GM21528 (cell line): ENCODE measurements at regions not wholly inside any gene's neighbourhood (a gene's known extent, or its start where the extent isn't known, plus 50 kb on each side); places are given as distances from the start of the nearest gene placed in this dataset.
"Not testable (repeated sequence)": the region's sequence is repeated elsewhere in the genome, so short reads cannot be mapped to it uniquely, and the experiment has no call there.

Source experiments
- ATAC-seq: cut with Tn5 transposase; IDR thresholded peaks from one replicate; pipeline ENCODE4 v1.9.1; 2021; ENCODE audit warnings: mild to moderate bottlenecking, moderate library complexity; ENCODE audit not compliant: unreplicated experiment, low FRiP score

DNA sequence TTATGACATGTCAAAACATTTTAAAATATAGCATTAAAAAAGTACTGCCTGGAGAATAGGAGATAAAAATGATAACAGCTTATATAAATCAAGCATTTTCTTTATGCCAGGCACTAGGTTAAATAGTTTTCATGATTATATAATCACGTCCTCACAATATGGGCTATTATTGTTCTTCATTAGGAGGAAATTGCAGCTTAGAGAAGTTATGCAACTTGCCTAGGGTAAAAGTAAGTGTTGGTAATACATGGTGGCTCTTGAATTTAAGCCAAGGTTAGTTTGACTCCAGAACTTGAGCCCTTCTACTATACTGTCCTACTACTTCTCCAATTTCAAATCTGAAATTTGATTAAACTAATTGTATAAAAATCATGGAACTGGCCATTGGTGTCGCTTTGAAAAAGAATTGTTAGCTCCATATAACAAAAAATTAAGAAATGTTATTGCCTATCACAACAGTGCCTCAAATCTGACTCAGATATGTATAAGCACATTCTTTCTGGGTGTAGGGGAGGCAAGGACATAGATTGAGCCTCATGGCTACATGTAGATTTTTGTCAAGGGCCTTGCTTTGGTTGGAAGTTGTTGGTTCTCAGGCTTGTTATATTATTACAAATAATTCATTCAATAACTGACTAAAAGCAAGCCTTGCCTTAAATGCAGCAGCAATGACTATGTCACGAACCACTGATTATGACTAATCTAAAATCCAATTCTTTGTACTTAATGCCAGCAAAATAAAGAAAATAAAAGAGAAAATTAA lies 223.5 kb upstream of the DAB2 start:
- no peak for ATAC-seq

DNA sequence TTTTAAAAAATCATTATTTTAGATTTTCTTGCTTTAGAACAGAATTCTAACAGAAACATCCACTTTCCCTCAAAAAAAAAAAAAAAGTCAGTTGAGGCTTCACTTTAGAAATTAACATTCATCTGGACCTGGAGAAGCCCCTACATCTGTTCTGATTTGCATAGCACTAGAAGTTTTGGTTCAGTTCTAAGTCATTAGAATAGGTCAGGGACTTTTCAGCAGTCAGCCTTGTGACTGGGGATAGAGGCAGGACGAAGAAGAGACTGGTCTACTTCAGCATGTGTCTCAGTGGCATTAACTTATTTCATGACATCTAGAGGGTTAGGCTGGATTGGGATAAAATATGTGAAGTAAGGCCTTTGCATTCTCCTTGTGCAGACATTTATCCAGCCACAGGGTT lies 215.8 kb upstream of the DAB2 start:
- peak; percentile 64 for ATAC-seq

DNA sequence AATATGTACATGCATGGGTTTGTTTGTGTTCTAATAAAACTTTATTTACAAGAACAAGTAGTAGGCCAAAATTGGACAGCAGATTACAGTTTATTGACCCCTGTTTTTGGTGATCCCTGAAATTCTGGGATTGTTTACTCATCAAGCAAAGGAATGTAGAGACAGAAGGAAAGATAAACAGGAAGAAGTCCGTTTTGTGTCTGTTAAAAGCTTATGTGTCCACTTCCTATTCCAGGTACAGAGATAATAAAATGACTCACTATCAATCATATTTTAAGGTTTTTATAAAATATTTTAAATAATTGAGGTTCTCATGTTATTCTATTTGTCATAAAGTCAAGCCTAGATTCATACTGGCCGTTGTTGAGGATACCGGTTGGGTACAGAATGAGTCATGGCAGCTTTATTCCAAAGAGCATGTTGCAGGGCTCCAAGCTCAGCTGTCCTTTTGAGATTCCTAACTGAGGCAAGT lies 214.9 kb upstream of the DAB2 start:
- no peak for ATAC-seq

DNA sequence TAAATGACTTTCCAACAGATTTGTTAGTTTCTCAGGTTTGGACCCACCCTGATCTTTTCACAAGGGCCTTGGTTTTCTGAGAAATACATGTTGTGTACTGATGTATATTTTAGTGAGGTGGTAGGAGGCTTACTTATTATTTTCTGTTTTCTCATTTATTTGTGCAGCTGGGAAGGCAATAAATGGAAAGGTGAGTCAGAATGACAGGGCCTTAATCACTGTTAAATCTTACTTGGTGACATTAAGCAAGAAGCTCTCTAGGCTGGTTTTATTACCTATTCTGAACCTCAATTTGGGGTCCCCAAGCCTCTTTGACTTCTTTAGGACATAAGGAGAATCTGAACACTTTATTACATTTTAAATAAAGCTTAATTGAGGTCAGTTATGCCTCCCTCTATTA lies 214.0 kb upstream of the DAB2 start:
- ATAC-seq = no peak

DNA sequence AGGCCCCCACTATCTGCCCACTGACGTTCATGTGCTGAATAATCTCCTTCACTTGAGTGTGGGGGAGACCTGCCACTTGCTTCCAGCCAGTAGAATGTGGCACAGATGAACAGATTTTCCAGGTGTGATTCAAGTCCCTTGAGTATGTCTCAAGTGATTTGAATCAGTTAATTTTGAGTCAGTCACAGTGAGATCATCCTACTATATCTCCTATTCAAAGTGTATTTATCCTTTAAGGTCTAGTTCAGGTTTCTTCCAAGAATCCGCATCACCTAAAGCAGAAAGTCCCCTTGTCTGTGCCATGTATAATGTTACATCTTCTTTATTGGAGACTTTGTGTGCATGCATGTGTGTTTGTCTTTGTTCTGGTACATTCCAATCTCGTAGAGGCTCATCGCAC lies 208.3 kb upstream of the DAB2 start:
- ATAC-seq = no peak

DNA sequence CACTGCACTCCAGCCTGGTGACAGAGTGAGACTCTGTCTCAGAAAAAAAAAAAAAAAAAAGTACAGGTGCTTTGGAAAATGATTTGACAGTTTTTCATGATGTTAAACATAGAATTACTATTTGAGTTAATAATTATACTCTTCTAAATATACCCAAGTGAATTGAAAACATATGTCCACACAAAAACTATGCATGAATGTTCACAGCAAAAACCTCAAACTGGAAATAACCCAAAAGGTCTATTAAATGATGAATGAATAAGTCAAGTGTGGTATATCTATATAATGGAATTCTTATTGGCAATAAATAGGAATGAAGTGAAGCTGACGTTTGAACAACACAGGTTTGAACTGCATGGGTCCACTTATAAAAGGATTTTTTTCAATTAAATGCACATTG lies 207.2 kb upstream of the DAB2 start:
- ATAC-seq = no peak

DNA sequence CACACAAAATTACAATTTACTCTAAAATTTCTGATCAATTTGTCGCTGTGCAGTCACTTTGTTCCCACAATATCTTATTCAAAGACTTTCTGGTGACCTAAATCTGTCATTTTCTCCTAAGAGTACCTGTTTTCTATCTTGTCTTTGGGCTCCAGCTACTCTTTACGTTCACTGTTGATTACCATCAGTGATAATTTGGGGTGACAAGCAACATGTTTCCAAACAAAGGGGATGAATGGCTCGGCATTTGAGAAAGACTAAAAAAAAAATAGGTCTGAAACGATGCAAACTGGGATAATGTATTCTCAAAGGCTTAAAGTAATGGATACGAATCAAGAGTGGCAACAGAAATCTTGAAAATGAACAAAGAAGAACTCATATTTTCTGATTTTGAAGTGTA lies 205.2 kb upstream of the DAB2 start:
- no peak for ATAC-seq

DNA sequence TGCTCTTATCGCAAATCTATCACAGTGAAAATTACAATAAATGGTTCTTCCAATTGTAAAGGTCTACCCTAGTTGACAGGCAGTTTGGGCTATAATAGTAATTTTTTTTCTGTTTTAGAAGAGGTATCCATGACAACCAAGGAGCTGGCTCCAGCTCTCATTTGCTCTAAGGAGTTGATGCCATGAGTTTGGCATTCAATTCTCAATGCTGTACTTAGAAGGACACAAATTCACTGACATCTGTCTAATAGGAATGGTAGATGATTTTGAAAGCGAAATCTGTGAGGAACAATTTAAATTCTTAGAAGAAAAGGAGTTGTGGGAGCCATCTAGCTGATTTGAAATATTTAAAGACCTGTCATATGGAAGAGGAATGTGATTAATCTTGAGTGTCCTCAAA lies 203.6 kb upstream of the DAB2 start:
- no peak for ATAC-seq

DNA sequence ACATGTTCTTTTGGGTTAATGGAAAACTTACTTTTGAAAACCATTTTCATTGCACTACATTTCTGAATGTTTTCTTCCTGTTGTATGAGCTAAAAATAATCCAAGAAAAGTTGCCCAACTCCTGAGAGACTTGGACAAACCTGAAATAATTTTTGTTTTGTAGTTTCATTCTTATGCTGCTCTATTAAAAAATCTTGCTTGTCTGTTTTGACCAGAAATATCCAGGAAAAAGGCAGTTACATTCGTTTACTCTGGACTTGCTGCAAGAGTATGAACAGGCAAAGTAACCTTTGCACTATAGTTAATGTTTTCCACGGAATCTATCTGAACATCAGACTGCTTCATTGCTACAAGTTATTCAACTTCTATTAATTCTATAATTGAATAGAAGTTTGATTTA lies 200.1 kb upstream of the DAB2 start:
- no peak for ATAC-seq

DNA sequence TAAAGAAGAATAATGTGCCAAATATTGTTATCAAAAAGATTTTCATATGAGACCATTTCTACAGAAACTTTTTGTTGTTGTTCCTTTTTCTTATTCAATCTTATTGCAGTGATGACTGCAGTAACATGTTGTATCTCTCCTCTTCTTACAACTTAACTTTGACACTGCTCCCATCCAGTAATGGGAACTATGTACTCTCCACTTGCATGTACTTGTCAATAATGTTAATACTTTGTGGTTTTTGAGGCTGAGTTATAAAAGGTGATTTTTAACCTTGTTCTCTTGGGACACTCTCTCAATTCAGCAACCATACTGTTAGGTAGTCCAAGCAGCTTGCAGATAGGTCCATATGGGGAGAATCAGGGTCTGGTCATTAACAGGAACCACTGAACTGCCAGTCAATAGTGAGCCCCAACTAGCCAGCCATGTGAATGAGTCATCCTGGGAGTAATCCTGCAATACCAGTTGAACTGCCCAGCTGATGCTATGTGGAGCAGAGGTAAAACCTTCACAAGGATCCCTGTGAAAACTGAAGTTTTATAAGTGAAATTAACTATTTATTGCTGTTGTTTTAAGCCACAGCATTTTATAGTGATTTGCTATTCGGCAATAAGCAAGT lies 199.6 kb upstream of the DAB2 start:
- ATAC-seq = peak; percentile 76

DNA sequence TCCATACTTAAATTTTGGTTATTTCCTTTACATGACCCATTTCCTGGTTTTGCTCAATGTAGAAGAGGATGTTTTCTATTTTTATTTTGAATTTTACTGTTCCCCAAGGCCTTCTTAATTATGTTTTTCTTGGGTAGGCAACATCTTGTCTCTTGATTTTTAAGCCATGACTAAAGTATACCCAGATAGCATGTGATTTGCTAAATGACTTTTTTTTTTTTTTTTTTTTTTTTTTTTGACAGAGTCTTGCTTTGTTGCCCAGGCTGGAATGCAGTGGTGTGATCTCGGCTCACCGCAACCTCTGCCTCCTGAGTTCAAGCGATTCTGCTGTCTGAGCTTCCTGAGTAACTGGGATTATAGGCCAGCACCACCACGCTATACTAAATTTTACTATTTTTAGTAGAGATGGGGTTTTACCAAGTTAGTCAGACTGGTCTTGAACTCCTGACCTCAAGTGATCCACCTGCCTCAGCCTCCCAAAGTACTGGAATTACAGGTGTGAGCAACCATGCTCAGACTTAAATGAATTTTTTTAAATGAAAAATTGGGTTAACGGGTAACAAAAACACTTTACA lies 198.6 kb upstream of the DAB2 start:
- no peak for ATAC-seq

DNA sequence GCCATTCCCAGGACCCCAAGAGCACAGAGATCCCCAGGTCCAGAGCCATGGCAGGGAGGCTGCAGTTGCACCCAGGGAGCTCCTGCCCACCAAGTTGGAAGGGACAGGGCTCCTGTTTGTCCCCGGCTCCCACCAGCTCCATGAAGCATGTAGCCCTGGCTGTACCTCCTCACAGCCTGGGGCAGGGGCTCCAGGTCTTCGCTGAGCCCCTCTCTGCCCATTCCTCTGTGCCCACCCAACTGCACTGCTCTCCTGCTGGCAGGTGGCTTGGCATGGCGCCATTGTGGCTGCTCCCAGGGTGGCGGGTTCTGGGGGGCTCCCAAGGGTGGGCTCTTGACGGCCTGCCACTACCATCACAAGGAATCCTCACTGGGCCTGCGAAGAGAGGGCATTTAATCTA lies 197.5 kb upstream of the DAB2 start:
- ATAC-seq = no peak

DNA sequence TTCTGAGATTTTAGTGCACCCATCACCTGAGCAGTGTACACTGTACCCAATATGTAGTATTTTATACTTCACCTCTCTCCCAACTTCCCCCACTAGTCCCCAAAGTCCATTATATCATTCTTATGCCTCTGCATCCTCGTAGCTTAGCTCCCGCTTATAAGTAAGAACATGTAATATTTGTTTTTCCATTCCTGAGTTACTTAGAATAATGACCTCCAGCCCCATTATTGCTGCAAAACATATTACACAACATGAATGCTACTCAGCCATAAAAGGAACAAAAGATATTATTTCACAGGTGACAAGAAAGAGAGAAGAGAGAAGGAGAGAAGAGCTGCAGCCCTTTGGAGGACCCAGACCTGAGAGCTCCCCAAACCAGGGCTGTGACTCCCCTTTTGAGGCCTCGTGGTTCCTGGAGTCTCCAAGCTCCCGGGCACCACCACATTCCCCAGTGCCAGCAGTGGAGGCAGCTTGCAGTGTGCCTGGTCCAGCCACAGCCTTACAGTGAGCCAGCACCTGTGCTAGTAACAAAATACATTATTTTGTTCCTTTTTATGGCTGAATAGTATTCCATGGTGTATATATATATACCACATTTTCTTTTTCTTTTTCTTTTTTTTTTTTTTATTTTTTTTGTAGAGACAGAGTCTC lies 194.5 kb upstream of the DAB2 start:
- ATAC-seq = no peak

DNA sequence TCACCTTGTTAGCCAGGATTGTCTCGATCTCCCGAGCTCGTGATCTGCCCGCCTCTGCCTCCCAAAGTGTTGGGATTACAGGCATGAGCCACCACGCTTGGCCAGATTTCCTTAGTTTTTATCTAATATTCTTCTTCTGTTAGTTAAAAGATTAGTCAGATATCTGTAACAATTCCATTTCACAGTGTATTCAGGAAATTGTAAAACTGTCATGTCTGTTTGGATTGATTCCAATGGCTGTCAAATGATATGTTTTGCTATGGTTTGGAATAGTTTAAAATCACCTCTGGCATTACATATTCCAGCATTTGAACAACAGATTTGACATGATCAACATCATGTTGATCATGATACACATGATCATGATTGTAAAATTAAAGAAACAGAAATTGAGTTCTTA lies 193.6 kb upstream of the DAB2 start:
- no peak for ATAC-seq

DNA sequence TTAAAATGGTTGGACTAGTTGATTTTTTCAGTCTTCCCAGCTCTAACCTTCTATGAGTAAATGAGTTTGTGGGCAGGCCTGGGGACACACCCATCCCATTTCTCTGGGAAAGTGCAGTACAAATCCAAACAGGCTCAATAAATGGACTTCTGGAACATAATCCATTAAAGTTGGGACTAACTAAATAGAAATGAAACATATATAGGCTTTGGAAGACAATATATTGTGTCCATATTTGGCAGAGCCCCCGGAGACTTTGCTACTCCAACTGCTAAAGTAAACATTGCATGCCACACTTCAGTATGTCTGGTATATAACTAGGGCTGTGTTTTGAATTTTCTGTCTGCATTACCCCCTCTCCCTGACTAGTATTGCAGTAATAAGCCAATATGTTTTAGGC lies 191.4 kb upstream of the DAB2 start:
- ATAC-seq = no peak

DNA sequence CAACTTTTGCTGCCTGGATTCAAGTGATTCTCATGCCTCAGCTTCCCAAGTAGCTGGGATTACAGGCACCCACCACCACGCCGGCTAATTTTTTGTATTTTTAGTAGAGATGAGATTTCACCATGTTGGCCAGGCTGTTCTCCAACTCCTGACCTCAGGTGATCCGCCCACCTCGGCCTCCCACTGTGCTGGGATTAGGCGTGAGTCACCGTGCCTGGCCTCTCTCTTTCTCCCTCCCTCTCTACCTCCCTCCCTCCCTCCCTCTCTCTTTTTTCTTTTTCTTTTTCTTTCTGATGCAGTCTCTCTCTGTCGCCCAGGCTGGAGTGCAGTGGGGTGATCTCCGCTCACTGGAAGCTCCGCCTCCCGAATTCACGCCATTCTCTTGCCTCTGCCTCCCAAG lies 186.3 kb upstream of the DAB2 start:
- not testable (repeated sequence) for ATAC-seq

DNA sequence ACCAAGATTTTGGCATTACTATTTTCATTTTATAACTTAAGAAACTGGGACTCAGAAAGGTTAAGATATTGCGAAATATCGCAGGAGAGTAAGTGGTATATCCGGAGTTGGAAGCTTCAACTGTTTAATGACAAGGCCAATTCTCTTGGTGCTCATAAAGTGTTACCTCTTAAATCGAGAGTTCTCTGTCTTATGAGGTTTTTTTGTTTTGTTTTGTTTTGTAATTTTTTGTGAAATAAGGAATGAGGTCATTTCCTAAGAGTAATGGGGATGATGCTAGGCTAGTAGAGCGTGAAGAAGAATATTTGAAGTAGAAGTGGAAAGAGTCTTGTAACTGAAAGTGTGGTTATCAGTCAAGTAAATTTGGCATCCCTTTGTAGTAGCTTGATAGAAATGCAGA lies 183.2 kb upstream of the DAB2 start:
- ATAC-seq = no peak

DNA sequence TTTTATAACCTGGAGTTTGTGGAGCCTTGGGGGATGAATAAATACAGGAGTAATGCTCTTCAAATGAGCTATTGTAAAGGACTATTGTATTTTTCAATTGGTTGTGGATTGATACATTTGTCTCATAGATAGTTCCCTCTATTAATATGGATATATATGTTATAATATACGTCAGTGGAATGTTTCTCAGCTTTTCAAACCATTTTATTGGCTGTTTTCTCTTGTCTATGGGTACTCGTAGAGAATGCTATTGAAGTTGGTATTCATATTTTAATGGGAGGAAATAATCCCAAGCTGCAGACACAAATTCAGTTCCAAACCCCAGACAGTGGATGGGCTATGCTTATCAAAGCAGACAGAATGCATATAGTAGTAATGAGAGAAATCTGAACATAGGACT lies 181.8 kb upstream of the DAB2 start:
- ATAC-seq = no peak

DNA sequence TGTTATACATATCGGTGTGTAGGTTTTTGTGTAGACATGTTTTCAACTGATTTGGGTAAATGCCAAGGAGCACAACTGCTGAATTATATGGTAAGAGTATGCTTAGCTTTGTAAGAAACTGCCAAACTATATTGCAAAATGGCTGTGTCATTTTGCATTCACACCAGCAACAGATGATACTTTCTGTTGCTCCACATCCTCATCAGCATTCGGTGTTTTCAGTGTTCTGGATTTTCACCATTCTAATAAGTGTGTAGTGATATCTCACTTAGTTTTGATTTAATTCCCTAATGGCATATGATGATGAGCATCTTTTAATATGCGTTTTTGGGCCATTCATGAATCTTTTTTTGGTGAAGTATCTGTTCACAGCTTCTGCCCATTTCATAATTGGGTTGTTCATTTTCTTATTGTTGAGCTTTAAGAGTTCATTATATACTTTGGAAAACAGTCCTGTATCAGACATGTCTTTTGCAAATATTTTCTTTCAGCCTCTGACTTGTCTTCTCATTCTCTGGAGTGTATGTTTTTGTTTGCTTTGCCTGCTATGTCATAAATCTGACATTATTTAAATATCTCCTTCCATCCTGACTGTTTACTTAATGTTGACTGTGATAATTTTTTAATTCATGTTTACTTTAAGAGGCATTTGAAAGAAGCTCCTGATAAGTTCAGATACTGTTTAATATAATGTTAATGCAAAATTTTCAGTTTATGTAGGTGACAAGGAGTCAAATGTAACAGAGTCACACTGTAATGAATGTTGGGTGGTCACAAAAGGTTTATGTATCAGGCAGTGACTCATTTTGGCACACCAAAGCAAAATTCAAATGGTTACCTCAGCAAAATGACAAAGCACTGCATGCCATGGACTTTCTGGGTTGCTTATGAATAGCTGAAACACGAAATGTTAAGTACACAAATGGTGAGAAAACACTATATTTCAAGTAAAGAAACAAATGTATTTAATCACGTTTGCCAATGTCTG lies 181.1 kb upstream of the DAB2 start:
- ATAC-seq = no peak

DNA sequence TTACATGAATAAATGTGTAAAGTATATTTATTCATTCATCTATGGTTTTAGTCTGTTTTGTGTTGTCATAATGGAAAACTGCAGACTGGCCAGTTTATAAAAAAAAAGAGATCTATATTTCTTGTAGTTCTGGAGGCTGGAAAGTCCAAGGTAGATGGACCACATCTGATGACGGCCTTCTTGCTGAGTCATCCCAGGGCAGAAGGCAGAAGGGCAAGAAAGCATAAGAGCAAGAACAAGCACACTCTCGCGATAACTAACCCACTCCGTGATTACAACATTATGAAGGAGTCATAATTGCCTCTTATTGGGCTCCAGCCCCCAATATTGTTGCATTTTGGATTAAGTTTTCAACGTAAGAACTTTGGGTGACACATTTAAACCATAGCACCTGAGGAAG lies 180.4 kb upstream of the DAB2 start:
- ATAC-seq = no peak
